H9 (cell line): ENCODE measurements at regions not wholly inside any gene's neighbourhood (a gene's known extent, or its start where the extent isn't known, plus 50 kb on each side); places are given as distances from the start of the nearest gene placed in this dataset.

Experiments
- DNase-seq: peaks from one replicate; pipeline ENCODE4 v3.0.0-alpha.2; 2017
- H2AFZ ChIP-seq: one replicate; pipeline ENCODE4 v1.6.1; 2013; ENCODE audit warnings: mild to moderate bottlenecking, low read length, control low read depth, moderate library complexity
- H2AK5ac ChIP-seq: 2 replicates; pipeline ENCODE4 v1.6.1; 2013; ENCODE audit warnings: low read length, control low read depth, mixed read lengths; ENCODE audit not compliant: insufficient read length
- H2BK120ac ChIP-seq: one replicate; pipeline ENCODE4 v1.6.1; 2013; ENCODE audit warnings: low read depth, mild to moderate bottlenecking, low read length, control low read depth, inconsistent platforms; ENCODE audit not compliant: poor library complexity, severe bottlenecking
- H2BK12ac ChIP-seq: 2 replicates; pipeline ENCODE4 v1.6.1; 2013; ENCODE audit warnings: low read length, control low read depth, mixed read lengths, low read depth; ENCODE audit not compliant: insufficient read length
- H2BK15ac ChIP-seq: 2 replicates; pipeline ENCODE4 v1.6.1; 2013; ENCODE audit warnings: low read depth, low read length, control low read depth
- H2BK20ac ChIP-seq: one replicate; pipeline ENCODE4 v1.6.1; 2013; ENCODE audit warnings: low read depth, mild to moderate bottlenecking, low read length, control low read depth, inconsistent platforms; ENCODE audit not compliant: poor library complexity, severe bottlenecking
- H2BK5ac ChIP-seq: 2 replicates; pipeline ENCODE4 v1.6.1; 2013; ENCODE audit warnings: low read length, control low read depth, mixed read lengths; ENCODE audit not compliant: insufficient read length
- H3K14ac ChIP-seq: 2 replicates; pipeline ENCODE4 v1.6.1; 2013; ENCODE audit warnings: low read length, control low read depth; ENCODE audit not compliant: insufficient read depth
- H3K18ac ChIP-seq: 2 replicates; pipeline ENCODE4 v1.6.1; 2013; ENCODE audit warnings: low read depth, mild to moderate bottlenecking, mixed read lengths, low read length, control low read depth; ENCODE audit not compliant: insufficient read length
- H3K23ac ChIP-seq: 2 replicates; pipeline ENCODE4 v1.6.1; 2013; ENCODE audit warnings: low read length, control low read depth, mixed read lengths, low read depth; ENCODE audit not compliant: insufficient read length
- H3K23me2 ChIP-seq: 2 replicates; pipeline ENCODE4 v1.6.1; 2013; ENCODE audit warnings: low read depth, mild to moderate bottlenecking, mixed read lengths, low read length, control low read depth; ENCODE audit not compliant: insufficient read length, poor library complexity, severe bottlenecking
- H3K27ac ChIP-seq: 2 replicates; pipeline ENCODE4 v1.5.1; 2013; ENCODE audit warnings: low read length, control low read depth, mixed read lengths, low read depth; ENCODE audit not compliant: insufficient read length
- H3K27me3 ChIP-seq: 2 replicates; pipeline ENCODE4 v1.6.1; 2013; ENCODE audit warnings: low read length, control low read depth, inconsistent platforms; ENCODE audit not compliant: insufficient read depth
- H3K4ac ChIP-seq: 2 replicates; pipeline ENCODE4 v1.6.1; 2013; ENCODE audit warnings: low read depth, mild to moderate bottlenecking, control low read depth, inconsistent platforms, low read length, moderate library complexity
- H3K4me1 ChIP-seq: 2 replicates; pipeline ENCODE4 v1.6.1; 2013; ENCODE audit warnings: low read length, control low read depth, inconsistent platforms; ENCODE audit not compliant: insufficient read depth
- H3K4me2 ChIP-seq: 2 replicates; pipeline ENCODE4 v1.6.1; 2013; ENCODE audit warnings: low read length, control low read depth, mixed read lengths; ENCODE audit not compliant: insufficient read length, insufficient read depth
- H3K56ac ChIP-seq: 2 replicates; pipeline ENCODE4 v1.6.1; 2013; ENCODE audit warnings: low read depth, mild to moderate bottlenecking, mixed read lengths, low read length, control low read depth; ENCODE audit not compliant: insufficient read length
- H3K79me1 ChIP-seq: 2 replicates; pipeline ENCODE4 v1.6.1; 2013; ENCODE audit warnings: low read depth, mild to moderate bottlenecking, moderate library complexity, low read length, control low read depth, inconsistent platforms; ENCODE audit not compliant: insufficient read depth, poor library complexity, severe bottlenecking
- H3K79me2 ChIP-seq: 2 replicates; pipeline ENCODE4 v1.6.1; 2013; ENCODE audit warnings: low read length, control low read depth, inconsistent platforms; ENCODE audit not compliant: insufficient read depth
- H3K9ac ChIP-seq: 2 replicates; pipeline ENCODE4 v1.6.1; 2013; ENCODE audit warnings: low read length, control low read depth, mixed read lengths; ENCODE audit not compliant: insufficient read length; ENCODE audit errors: extremely low read depth
- H3K9me3 ChIP-seq: one replicate; pipeline ENCODE4 v1.6.1; 2013; ENCODE audit warnings: low read depth, low read length, inconsistent platforms; ENCODE audit not compliant: control insufficient read depth
- H3T11ph ChIP-seq: one replicate; pipeline ENCODE4 v1.6.1; 2013; ENCODE audit warnings: mild to moderate bottlenecking, low read length, control low read depth, inconsistent platforms
- H4K20me1 ChIP-seq: one replicate; pipeline ENCODE4 v1.6.1; 2013; ENCODE audit not compliant: control insufficient read depth, insufficient read length, insufficient read depth
- H4K5ac ChIP-seq: 2 replicates; pipeline ENCODE4 v1.6.1; 2013; ENCODE audit warnings: low read depth, mild to moderate bottlenecking, mixed read lengths, low read length, control low read depth; ENCODE audit not compliant: insufficient read length
- H4K8ac ChIP-seq: replicated peaks from 2 replicates; pipeline ENCODE4 v1.6.1; 2013; ENCODE audit warnings: low read length, control low read depth, mixed read lengths, low read depth; ENCODE audit not compliant: insufficient read length
- H4K91ac ChIP-seq: 2 replicates; pipeline ENCODE4 v1.6.1; 2013; ENCODE audit warnings: low read depth, mild to moderate bottlenecking, moderate library complexity, mixed read lengths, low read length, control low read depth; ENCODE audit not compliant: insufficient read length
- H3K27ac Mint-ChIP-seq, 3 experiments: 2 replicates in 2 of 3; 3 replicates in 1 of 3; pipeline ENCODE4 v1.8.0; 2020 to 2021; ENCODE audit warnings: mixed read lengths in 3 of 3, mild to moderate bottlenecking in 1 of 3, moderate library complexity in 1 of 3
- H3K27me3 Mint-ChIP-seq: 2 replicates; pipeline ENCODE4 v1.8.0; 2021; ENCODE audit warnings: low read depth, mild to moderate bottlenecking, moderate library complexity, mixed read lengths
- H3K36me3 Mint-ChIP-seq, 3 experiments: 2 replicates in 2 of 3; 3 replicates in 1 of 3; pipeline ENCODE4 v1.8.0; 2020 to 2021; ENCODE audit warnings: low read depth in 3 of 3, mixed read lengths in 3 of 3; ENCODE audit not compliant: insufficient read depth in 1 of 3
- H3K4me1 Mint-ChIP-seq, 2 experiments: 2 replicates each; pipeline ENCODE4 v1.8.0; 2020; ENCODE audit warnings: mixed read lengths in 2 of 2
- H3K4me3 Mint-ChIP-seq, 2 experiments: 2 replicates in 1 of 2; 3 replicates in 1 of 2; pipeline ENCODE4 v1.8.0; 2020 to 2021; ENCODE audit warnings: mild to moderate bottlenecking in 2 of 2, mixed read lengths in 2 of 2, moderate library complexity in 1 of 2
- H3K9me3 Mint-ChIP-seq, 2 experiments: 2 replicates in 1 of 2; 3 replicates in 1 of 2; pipeline ENCODE4 v1.8.0; 2020; ENCODE audit warnings: mild to moderate bottlenecking in 2 of 2, mixed read lengths in 2 of 2, moderate library complexity in 1 of 2
- CTCF ChIP-seq: fragments of 200-600 bp; sonication (generic); conservative IDR thresholded peaks from 3 replicates; pipeline ENCODE4 v1.8.0; 2021; ENCODE audit warnings: antibody characterized with exemption, mild to moderate bottlenecking
- WGBS: extraction: QIAGEN DNeasy Blood & Tissue Kit; methylation state at CpG from one replicate; pipeline ENCODE4 v1.1.7; 2013; ENCODE audit warnings: missing lambda C conversion rate, low lambda C conversion rate, mixed read lengths; ENCODE audit not compliant: insufficient read length; ENCODE audit errors: extremely low coverage; 5-methylcytosine and 5-hydroxymethylcytosine counted together

- peaks cover 3 to 11% (median 8%) of the 10 kb centered on the region in 3 experiments; a peak in 4 of 7 replicates for H3K36me3 Mint-ChIP-seq
- H4K91ac ChIP-seq = no peak overlapping the region
- no peaks in the 10 kb centered on the region for H3K4me1 ChIP-seq
- no peak overlapping the region for H3K4ac ChIP-seq
- no peak overlapping the region for H3K4me3 Mint-ChIP-seq
- no peak for TF ChIP-seq CTCF
- no peaks in the 10 kb centered on the region for H3K23me2 ChIP-seq
- H4K20me1 ChIP-seq = no peaks in the 10 kb centered on the region
- no peak overlapping the region for H3T11ph ChIP-seq
- H3K27ac Mint-ChIP-seq = no peak overlapping the region
- no peak overlapping the region for H2BK20ac ChIP-seq
- no peak overlapping the region for H3K14ac ChIP-seq
- DNase-seq = no peak
- no peak overlapping the region for H4K5ac ChIP-seq
- H2AK5ac ChIP-seq = no peak overlapping the region
- no peak overlapping the region for H3K27ac ChIP-seq
- WGBS = no CpG with 5 or more reads among the region's 2 CpGs
- H3K56ac ChIP-seq = no peak overlapping the region
- no peak overlapping the region for H2BK120ac ChIP-seq
- H2BK15ac ChIP-seq = no peak overlapping the region
- no peak overlapping the region for H4K8ac ChIP-seq
- no peaks in the 10 kb centered on the region for H3K79me1 ChIP-seq
- H3K4me2 ChIP-seq = no peak overlapping the region
- H3K27me3 Mint-ChIP-seq = peaks cover 38% of the 10 kb centered on the region
- H3K4me1 Mint-ChIP-seq = peaks cover 13 to 14% of the 10 kb centered on the region in 2 experiments
- H3K9ac ChIP-seq = no peak overlapping the region
- no peaks in the 10 kb centered on the region for H3K9me3 ChIP-seq
- no peak overlapping the region for H2AFZ ChIP-seq
- H3K23ac ChIP-seq = no peak overlapping the region
- peaks cover 8% of the 10 kb centered on the region in 2 experiments for H3K9me3 Mint-ChIP-seq
- no peak overlapping the region for H3K18ac ChIP-seq
- H3K27me3 ChIP-seq = no peaks in the 10 kb centered on the region
- no peak overlapping the region for H2BK5ac ChIP-seq
- H2BK12ac ChIP-seq = no peak overlapping the region
- no peaks in the 10 kb centered on the region for H3K79me2 ChIP-seq
These were observed 349.9 kb downstream of the RPS24 start for GRCh38 chr10:78383378-78384048.
